ENCODE measurements at regions not wholly inside any gene's neighbourhood (a gene's known extent, or its start where the extent isn't known, plus 50 kb on each side); places are given as distances from the start of the nearest gene placed in this dataset.

DNA sequence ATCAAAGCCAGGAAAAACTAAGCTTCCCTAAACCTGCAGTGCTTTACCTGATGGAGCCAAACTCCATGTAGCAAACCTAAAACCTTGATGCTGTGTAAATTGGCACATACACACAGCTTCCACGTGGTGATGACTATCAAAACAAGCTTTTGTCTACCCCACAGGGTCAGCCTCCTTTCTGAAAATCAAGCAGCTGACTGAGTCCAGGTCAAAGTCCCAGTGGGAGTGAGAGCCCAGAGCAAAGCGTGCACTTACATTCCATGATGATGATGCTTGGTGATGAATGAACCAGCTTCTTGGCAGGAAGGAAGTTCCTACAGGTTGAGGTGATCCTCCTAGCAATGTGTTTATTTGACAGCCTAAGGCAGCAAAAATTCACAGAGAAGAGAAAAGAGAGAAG is 630.0 kb upstream of the TBX3 start (continued):
- TF ChIP-seq, protein P1, sequence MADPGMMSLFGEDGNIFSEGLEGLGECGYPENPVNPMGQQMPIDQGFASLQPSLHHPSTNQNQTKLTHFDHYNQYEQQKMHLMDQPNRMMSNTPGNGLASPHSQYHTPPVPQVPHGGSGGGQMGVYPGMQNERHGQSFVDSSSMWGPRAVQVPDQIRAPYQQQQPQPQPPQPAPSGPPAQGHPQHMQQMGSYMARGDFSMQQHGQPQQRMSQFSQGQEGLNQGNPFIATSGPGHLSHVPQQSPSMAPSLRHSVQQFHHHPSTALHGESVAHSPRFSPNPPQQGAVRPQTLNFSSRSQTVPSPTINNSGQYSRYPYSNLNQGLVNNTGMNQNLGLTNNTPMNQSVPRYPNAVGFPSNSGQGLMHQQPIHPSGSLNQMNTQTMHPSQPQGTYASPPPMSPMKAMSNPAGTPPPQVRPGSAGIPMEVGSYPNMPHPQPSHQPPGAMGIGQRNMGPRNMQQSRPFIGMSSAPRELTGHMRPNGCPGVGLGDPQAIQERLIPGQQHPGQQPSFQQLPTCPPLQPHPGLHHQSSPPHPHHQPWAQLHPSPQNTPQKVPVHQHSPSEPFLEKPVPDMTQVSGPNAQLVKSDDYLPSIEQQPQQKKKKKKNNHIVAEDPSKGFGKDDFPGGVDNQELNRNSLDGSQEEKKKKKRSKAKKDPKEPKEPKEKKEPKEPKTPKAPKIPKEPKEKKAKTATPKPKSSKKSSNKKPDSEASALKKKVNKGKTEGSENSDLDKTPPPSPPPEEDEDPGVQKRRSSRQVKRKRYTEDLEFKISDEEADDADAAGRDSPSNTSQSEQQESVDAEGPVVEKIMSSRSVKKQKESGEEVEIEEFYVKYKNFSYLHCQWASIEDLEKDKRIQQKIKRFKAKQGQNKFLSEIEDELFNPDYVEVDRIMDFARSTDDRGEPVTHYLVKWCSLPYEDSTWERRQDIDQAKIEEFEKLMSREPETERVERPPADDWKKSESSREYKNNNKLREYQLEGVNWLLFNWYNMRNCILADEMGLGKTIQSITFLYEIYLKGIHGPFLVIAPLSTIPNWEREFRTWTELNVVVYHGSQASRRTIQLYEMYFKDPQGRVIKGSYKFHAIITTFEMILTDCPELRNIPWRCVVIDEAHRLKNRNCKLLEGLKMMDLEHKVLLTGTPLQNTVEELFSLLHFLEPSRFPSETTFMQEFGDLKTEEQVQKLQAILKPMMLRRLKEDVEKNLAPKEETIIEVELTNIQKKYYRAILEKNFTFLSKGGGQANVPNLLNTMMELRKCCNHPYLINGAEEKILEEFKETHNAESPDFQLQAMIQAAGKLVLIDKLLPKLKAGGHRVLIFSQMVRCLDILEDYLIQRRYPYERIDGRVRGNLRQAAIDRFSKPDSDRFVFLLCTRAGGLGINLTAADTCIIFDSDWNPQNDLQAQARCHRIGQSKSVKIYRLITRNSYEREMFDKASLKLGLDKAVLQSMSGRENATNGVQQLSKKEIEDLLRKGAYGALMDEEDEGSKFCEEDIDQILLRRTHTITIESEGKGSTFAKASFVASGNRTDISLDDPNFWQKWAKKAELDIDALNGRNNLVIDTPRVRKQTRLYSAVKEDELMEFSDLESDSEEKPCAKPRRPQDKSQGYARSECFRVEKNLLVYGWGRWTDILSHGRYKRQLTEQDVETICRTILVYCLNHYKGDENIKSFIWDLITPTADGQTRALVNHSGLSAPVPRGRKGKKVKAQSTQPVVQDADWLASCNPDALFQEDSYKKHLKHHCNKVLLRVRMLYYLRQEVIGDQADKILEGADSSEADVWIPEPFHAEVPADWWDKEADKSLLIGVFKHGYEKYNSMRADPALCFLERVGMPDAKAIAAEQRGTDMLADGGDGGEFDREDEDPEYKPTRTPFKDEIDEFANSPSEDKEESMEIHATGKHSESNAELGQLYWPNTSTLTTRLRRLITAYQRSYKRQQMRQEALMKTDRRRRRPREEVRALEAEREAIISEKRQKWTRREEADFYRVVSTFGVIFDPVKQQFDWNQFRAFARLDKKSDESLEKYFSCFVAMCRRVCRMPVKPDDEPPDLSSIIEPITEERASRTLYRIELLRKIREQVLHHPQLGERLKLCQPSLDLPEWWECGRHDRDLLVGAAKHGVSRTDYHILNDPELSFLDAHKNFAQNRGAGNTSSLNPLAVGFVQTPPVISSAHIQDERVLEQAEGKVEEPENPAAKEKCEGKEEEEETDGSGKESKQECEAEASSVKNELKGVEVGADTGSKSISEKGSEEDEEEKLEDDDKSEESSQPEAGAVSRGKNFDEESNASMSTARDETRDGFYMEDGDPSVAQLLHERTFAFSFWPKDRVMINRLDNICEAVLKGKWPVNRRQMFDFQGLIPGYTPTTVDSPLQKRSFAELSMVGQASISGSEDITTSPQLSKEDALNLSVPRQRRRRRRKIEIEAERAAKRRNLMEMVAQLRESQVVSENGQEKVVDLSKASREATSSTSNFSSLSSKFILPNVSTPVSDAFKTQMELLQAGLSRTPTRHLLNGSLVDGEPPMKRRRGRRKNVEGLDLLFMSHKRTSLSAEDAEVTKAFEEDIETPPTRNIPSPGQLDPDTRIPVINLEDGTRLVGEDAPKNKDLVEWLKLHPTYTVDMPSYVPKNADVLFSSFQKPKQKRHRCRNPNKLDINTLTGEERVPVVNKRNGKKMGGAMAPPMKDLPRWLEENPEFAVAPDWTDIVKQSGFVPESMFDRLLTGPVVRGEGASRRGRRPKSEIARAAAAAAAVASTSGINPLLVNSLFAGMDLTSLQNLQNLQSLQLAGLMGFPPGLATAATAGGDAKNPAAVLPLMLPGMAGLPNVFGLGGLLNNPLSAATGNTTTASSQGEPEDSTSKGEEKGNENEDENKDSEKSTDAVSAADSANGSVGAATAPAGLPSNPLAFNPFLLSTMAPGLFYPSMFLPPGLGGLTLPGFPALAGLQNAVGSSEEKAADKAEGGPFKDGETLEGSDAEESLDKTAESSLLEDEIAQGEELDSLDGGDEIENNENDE (IDR thresholded peaks at IDR 0.05; ENCODE audit: insufficient replicate concordance, low read length), result no peak
- TF ChIP-seq CHD2 (IDR thresholded peaks at IDR 0.05; ENCODE audit: low read length), result no peak

Data from H1 (cell line).